Stimulated activated CD4-positive, alpha-beta T cell treated with anti-CD3 and anti-CD28 coated beads, Interleukin-12 subunit alpha, Interleukin-12 subunit beta, amount 100 ng/mL, for 48 hours (primary cell): ENCODE measurements at regions not wholly inside any gene's neighbourhood (a gene's known extent, or its start where the extent isn't known, plus 50 kb on each side); places are given as distances from the start of the nearest gene placed in this dataset.
"Not testable (repeated sequence)": the region's sequence is repeated elsewhere in the genome, so short reads cannot be mapped to it uniquely, and the experiment has no call there.

Experiments used
- DNase-seq, 3 donors: peaks; one replicate each; pipeline ENCODE4 v3.0.0-alpha.2; 2020; ENCODE audit warnings: low read depth in 2 of 3, low spot score in 1 of 3

DNA sequence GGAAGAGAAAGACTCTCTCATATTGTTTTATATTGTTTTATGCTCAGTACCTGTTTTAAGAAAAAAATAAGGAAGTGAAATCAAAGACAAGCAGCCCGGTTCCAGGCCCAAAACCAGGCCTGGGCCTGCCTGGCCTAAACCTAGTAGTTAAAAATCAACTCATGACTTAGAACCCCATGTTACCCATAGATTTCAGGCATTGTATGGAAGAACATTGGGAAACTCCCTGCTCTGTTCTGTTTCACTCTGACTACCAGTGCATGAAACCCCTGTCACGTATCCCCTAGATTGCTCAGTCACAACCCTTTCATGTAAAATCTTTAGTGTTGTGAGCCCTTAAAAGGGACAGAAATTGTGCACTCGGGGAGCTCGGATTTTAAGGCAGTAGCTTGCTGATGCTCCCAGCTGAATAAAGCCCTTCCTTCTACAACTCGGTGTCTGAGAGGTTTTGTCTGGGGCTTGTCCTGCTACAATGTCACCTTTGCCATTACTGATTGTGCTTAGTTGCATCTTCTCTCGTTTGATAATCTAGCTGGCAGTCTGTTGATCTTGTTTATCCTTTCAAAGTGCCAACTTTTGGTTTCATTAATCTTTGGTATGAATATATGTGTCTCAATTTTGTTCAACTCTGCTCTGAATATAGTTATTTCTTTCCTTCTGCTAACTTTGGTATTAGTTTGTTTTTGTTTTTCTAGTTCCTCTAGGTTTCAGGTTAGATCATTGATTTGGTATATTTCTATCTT is 842.8 kb upstream of the NDST4 start:
- DNase-seq = not testable (repeated sequence)

DNA sequence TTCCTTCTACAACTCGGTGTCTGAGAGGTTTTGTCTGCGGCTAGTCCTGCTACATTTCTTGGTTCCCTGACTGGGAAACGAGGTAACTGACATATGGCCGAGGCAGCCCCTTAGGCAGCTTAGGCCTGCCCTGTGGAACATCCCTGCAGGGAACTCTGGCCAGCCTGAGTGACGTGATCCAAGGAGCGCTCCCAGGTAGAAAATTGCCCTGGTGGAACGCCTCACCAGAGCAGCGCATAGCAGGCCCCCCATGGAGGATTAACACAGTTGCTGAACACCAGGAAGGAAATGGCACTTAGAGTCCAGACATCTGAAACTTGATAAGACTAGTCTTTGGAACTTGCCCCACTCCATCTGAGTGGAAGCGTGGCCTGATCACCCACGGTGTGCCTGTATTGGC is 837.4 kb upstream of the NDST4 start:
- DNase-seq = no peak

DNA sequence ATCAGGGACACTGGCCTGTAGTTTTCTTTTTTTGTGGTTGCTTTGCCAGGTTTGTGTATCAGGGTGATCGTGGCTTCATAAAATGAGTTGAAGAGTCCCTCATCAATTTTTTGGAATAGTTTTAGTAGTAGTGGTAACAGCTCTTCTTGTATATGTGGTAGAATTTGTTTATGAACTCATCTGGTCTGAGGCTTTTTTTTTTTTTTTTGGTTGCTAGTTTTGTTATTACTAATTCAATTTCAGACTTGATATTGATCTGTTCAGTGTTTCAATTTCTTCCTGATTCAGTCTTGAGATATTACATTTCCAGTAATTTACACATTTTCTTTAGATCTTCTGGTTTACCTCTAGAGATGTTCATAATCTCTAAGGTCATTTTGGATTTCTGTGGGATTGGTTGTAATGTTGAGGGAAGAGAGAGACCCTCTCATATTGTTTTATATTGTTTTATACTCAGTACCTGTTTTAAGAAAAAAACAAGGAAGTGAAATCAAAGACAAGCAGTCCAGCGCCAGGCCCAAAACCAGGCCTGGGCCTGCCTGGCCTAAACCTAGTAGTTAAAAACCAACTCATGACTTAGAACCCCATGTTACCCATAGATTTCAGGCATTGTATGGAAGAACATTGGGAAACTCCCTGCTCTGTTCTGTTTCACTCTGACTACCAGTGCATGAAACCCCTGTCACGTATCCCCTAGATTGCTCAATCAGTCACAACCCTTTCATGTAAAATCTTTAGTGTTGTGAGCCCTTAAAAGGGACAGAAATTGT is 836.7 kb upstream of the NDST4 start:
- not testable (repeated sequence) for DNase-seq

DNA sequence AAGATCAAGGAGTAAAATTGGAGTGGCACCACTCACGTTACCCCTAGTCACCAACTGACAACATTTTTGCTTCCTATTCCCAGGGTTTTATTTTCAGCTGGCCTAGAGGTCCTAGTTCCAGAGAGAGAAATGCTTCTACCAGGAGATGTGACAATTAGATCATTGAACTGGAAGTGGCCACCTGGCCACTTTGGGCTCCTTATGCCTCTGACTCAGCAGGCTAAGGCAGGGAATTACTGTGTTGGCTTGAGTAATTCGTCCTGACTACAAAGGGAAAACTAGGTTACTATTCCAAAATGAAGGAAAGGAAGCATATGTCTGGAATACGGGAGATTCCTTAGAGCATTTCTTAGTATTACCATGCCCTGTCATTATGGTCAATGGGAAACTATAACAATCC is 831.6 kb upstream of the NDST4 start:
- no peak for DNase-seq

DNA sequence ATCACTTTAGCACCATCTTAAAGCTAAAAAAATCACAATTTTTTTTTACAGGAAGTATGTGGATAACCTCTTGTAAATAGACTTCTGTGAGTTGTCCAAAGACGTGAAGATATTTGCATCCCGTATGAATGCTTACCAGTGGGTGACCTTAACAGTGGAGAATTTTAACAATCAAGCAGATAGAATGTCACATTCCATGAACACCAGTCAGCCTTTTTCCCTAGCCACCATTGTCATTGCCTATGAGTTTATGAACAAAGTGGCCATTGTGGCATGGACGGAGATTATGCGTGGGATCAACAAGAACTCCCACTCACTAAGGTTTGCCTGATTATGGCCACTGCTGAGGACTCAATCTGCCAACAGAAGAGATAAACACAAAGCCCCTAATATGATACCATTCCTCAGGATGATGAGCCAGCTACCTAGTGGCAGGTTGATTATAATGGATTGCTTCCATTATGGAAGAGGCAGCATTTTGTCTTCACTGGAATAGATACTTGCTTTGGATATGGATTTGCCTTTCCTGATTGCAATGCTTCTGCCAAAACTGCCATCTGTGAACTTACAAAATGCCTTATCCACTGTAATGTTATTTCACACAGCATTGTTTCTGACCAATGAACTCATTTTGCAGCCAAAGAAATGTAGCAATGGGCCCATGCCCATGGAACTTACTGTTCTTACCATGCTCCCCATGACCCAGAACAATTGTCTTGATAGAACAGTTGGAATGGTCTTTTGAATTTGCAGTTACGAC is 830.9 kb upstream of the NDST4 start:
- DNase-seq = no peak

DNA sequence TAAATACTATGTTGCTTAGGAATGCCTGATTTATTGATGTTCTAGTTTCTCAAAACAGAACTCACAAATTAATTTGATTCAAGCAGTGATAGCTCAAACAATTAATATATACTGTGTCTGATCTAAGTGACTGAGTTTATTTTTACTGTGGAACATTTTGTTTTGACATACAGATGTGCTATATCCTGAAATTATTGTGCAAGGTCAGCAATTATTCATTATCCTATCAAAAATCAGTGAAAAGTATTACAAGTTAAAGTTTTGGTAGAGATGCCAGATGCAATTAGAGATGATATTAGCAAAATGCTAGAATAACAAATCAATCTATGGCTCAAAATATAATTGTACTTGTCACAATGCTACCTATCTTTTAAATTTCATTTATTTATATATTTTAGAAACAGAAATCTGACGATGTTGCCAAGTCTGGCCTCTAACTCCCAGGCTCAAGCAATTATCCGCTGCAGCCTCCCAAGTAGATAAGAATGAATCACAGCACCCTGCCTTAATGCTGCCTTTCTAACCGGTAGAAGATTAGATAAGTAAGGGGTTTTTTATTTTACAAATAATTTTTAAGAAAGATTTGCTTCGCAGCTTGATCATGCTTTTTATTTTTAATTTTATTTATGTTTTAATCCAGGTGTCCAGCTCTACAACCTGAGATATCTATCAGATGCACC is 825.5 kb upstream of the NDST4 start:
- no peak for DNase-seq

DNA sequence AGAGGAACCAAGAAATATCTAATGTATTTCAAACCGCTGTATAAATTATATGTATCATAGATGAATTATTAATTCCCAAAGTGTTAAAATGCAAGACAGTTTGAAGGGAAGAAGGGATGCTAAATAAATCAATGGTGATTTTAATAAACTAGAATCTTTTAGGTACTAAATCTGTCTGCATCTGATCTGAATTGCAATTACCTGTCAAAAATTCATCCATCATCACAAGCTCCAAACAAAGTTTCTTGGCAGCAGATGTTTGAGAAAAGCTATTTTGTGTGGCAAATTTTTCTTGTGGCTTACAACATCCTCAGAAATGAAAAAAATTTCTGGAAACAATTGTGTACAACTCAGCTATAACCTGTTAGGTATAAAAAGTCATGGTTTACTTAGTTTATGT is 816.0 kb upstream of the NDST4 start:
- no peak for DNase-seq

DNA sequence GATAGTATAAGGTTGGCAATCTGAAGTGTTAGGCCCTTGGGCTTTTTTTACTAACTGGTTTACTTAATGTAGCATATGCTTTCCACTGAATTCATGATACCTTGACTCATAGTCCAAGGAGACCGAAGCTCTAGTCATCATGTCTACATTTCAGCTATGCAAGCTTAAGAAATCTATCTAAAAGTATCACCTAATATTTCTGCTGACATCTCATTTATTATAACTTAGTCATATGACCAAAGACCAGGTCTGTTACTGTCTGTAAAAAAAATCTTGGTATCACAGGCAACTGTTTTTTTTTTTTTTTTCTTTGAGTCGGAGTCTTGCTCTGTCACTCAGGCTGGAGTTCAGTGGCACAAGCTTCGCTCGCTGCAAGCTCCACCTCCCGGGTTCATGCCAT is 814.0 kb upstream of the NDST4 start:
- no peak for DNase-seq

DNA sequence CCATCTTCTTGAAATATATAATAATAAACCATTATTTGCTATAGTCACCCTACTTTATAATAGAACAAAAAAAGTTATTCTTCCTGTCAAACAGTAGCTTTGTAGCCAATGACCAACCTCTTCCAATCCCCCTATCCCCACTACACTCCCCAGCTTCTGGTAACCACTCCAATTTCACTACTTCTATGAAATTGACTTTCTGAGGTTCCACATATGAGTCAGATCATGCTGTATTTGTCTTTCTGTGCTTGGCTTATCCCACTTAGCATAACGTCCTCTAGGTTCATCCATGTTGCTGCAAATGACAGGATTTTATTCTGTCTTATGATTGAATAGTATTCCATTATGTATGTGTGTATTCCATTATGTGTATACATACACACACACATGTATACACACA is 809.7 kb upstream of the NDST4 start:
- DNase-seq = no peak

DNA sequence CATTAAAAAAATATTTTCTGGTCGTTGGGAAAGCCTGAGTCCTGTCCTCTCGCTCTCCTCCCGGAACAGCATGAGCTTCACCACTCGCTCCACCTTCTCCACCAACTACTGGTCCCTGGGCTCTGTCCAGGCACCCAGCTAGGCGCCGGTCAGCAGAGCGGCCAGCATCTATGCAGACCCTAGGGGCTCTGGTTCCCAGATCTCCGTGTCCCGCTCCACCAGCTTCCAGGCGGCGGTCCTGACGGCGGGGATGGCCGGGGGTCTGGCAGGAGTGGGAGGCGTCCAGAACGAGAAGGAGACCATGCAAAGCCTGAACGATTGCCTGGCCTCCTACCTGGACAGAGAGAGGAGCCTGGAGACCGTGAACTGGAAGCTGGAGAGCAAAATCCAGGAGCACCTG is 807.2 kb upstream of the NDST4 start:
- DNase-seq = no peak

DNA sequence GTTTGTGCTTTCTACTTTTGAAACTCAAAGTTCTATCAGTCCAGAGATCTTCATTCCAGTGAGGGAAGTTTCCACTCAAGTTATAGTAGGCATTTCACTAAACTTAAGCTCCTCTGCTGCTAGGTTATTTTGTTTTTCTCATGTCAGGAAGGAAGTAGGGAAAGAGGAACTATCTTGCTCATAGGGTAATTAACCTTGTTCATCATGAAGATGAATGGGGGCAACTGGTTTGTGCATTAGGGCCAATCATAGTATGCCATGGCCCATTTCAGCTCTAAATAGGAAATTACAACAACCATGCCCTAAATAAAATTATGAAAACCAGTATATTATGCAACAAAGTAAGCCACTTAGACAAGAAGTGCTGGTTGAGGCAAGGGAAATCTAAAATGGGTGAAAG is 804.7 kb upstream of the NDST4 start:
- no peak for DNase-seq

DNA sequence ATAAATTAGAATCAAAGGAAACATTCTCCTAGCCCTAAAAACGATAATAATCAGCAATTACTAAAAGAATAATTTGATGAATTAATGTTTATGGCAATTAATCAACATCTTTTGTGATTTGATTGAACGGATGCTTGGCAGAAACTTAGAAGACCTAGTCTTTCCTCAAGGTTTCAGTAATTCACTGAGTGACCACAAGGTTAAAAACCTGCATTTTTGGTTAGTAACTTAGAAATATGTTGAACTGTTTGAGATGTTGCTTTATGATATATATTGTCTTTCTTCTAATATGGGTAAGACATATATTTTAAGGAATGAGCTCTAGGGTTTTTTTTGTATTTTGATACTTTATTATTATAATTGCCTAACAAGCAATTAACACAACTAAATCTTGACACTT is 793.0 kb upstream of the NDST4 start:
- DNase-seq = no peak

DNA sequence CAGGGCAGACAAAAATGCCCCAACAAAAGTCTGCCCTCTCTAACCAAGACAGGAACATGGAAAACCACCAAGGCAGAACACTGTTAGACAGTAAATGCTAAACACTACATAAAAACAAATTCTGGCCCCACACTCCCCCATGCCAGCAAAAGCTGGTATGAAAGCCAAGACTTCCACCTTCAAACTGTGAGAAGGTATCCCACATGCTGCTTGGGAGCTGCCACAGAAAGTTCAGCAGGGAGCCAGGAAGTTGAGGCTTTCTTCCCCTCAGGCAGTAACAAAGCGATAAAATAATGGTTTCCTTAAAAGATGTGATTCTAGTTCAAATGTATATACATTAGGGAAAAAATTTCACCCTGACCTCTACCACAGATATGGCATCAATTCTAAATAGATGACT is 770.4 kb upstream of the NDST4 start:
- DNase-seq = no peak

DNA sequence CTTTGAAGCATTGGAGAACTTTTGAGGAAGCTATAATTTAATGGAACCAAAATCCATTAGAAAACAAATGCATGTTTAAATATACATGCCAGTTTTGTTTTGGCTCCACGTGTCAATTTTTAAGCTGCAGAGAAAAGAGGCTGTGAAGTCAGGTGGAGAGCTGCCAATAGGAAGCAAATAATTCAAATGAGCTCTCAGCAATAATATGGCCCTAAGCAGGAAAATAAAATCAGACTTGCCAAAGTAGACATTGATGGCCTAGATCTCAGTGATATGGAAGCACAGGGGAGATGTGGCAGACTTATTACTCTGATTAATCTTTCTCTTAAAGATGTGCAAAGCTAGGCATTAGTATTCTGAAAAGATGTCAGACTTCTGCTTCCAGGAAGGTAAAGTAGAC is 769.8 kb upstream of the NDST4 start:
- DNase-seq = no peak

DNA sequence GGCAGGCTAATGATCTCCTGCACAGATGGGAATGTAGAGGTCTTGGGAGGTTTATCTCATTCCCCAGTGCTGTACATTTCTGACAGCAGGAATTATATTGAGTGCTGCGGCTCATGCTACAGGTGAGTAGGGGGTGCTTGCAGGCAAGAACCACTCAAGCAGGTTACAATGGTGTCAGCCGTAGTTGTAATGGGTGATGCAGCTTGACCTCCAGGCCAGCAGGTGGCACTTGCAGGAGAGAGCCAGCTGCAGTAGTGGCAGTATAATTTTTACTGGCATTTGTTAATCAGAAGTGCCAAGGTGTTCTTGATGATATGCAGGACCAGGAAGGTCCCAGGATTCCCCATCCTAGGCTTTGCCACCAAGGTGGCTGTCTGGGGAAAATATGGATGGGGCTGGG is 759.6 kb upstream of the NDST4 start:
- no peak for DNase-seq

DNA sequence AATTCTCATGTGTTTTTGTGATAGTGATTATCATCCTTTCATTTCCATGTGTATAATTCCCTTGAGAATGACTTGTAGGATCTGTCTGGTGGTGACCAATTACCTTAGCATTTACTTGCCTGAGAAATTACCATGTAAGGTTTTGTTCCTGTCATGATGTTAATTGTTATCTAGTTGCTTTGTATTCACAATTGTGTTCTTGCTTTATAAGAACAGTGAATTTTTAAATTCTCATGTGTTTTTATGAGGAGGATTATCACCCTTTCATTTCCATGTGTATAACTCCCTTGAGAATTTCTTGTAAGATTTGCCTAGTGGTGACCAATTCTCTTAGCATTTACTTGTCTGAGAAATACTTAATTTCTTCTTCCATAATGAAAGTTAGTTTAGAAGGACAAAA is 758.2 kb upstream of the NDST4 start:
- DNase-seq = no peak

DNA sequence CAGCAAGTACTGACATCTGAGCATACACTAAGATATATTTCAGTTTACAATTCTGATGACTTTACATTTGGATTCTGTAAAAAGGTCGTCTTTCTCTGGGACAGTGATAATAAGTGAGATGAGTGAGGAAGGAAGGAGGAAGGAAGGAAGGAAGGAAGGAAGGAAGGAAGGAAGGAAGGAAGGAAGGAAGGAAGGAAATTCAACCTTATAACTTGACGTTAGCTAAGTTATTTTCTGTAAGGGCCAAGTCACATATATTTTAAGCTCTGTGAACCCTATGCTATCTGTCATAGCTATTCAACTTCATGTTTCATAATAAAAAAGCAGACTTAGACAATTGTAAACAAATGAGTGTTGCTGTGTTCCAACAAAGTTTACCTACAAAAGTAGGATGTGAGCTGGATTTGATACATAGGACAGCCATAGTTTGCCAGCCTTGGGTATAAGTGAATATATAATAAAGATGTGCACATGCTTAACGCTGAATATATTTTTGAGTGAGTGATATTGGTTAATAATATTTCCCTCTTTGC is 753.0 kb upstream of the NDST4 start:
- DNase-seq = no peak

DNA sequence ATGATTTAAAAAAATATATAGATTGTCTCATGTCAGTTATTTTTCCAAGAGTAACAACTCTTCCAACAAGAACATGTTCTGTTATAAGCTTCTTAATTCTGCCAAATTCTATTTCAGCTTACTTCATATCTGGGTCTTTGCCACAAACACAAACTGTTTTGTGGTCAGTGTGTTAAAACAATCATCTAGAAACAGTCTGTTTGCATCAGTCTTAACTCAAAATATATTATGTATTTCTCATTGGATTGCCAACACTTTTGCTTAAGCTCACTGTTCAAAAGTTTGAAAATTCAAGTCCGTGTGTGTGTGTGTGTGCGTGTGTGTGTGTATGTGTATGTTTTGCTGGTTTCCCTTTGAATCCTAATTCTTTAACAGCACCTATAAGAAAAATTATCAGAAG is 752.3 kb upstream of the NDST4 start:
- DNase-seq = no peak

DNA sequence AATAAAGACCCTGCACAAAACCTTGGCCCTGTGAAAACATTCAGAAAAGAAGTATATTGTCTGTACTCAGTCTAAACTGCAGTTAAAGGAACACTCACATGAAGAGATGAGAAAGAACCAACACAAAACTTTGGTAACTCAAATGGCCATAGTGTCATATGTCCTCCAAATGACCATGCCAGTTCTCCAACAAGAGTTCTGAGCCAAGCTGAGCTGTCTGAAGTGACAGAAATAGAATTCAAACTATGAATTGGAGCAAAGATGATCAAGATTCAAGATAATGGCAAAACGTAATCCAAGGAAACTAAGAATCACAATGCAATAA is 739.3 kb upstream of the NDST4 start:
- no peak for DNase-seq

DNA sequence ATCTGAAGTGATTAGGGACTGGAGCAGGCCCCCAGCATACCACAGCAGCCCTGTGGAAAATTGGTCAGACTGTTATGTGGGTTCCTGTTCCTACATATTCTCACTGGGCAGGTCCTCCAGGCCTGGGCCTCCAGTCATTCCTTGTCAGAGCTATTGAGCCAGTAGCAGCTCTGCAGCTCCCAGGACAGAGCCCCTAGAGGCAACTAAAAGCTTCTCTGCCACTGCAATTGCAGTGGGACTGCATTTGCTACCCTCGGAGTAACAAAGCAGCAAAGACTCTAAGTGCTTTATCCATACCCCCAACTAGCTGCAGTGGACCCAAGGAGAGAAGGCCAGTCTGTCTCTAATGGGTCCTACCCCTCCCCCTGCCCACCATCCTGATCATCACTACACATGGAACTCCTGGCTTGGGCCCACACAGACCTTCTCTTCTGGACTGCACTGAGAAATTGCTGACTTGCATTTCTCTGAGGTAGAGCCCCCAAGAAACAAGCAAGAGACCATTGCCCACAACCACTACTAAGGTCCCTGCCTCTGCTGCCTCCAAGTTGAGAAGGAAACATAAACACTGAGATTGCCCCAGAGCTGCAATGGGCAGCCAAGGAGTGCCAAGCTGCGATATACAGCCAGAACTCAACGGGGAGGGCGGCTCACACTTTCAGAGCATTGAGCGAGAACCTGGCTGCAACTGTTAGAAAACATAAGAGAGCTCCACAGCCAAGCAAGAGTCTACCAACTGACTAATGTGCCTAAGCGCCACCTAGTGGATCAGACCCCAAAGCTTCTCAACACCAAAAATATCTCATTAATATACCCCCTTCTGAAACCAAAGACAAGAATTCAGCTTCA is 738.7 kb upstream of the NDST4 start:
- peak in 2 of 3 donors; percentile 7 to 9 for DNase-seq
